Activated B cell treated with CpG ODN at 0.5 μM for 24 hours (primary cell): ENCODE measurements at regions not wholly inside any gene's neighbourhood (a gene's known extent, or its start where the extent isn't known, plus 50 kb on each side); places are given as distances from the start of the nearest gene placed in this dataset.

Experiments used
- ATAC-seq: fragments of 200-7000 bp; cut with Tn5 transposase; one replicate; pipeline ENCODE4 v1.10.0; 2021; ENCODE audit warnings: low read depth, mild to moderate bottlenecking, moderate library complexity
- CTCF ChIA-PET: fragments of 350-600 bp; sonication (Branson Sonifier 250); formaldehyde crosslinking; loops from one replicate; lab custom pipeline; 2021; ENCODE audit warnings: antibody characterized with exemption; lab: Charles Lee
- POLR2A ChIA-PET: fragments of 350-600 bp; sonication (Branson Sonifier 250); formaldehyde crosslinking; loops from one replicate; lab custom pipeline; 2021; ENCODE audit warnings: antibody characterized with exemption; lab: Charles Lee
- DNase-seq: peaks from one replicate; pipeline ENCODE4 v3.0.0; 2022
- H3K27ac Mint-ChIP-seq: one replicate; pipeline ENCODE4 v1.8.0; 2020; ENCODE audit warnings: mixed read lengths
- H3K27me3 Mint-ChIP-seq: one replicate; pipeline ENCODE4 v1.8.0; 2021; ENCODE audit warnings: mixed read lengths
- H3K36me3 Mint-ChIP-seq: one replicate; pipeline ENCODE4 v1.8.0; 2021; ENCODE audit warnings: low read depth, mixed read lengths
- H3K4me1 Mint-ChIP-seq: one replicate; pipeline ENCODE4 v1.8.0; 2021; ENCODE audit warnings: mixed read lengths
- H3K4me3 Mint-ChIP-seq: one replicate; pipeline ENCODE4 v1.8.0; 2020; ENCODE audit warnings: mild to moderate bottlenecking, mixed read lengths
- H3K9me3 Mint-ChIP-seq: one replicate; pipeline ENCODE4 v1.8.0; 2020; ENCODE audit warnings: mixed read lengths
- CTCF ChIP-seq: fragments of 200-600 bp; IDR thresholded peaks from one replicate; pipeline ENCODE4 v1.8.0; 2022; ENCODE audit warnings: antibody characterized with exemption, mild to moderate bottlenecking
- intact Hi-C: fragments of 100-400 bp; cut with micrococcal nuclease; formaldehyde crosslinking; loops from one replicate; pipeline ENCODE4 v1.15.1; 2024

GRCh38 chr15:99485992-99486370 lies 79.8 kb upstream of the MEF2A start:
- H3K36me3 Mint-ChIP-seq: no peaks in the 10 kb centered on the region
- TF ChIP-seq CTCF: no peak
- POLR2A ChIA-PET: interaction anchor here (0.7 to 4.9 kb wide), 9 partner anchors 9 to 143 kb away, joined by 3 to 21 read pairs (median 8); partner anchors contain the start of gene MEF2A
- no peaks in the 10 kb centered on the region for H3K9me3 Mint-ChIP-seq
- intact Hi-C loops: loop anchor here (1.0 to 2.0 kb wide), 3 partner anchors 10 to 17 kb away; no protein-coding TSS in a partner anchor
- ATAC-seq: peak; percentile 26
- H3K27me3 Mint-ChIP-seq: no peaks in the 10 kb centered on the region
- CTCF ChIA-PET: interaction anchor here (1.1 kb wide), 1 partner anchor 9 kb away, joined by 4 read pairs; no protein-coding TSS in a partner anchor
- DNase-seq: no peak
- peaks cover 25% of the 10 kb centered on the region for H3K4me1 Mint-ChIP-seq
- peak overlapping the region; percentile 54 for H3K27ac Mint-ChIP-seq
- peak overlapping the region; percentile 77 for H3K4me3 Mint-ChIP-seq

GRCh38 chr15:99486371-99487336 lies 79.1 kb upstream of the MEF2A start:
- Mint-ChIP-seq H3K4me3 (peak overlapping the region; percentile 77), H3K36me3 (no peaks in the 10 kb centered on the region), H3K9me3 (no peaks in the 10 kb centered on the region), H3K27me3 (no peaks in the 10 kb centered on the region), H3K27ac (no peak overlapping the region), H3K4me1 (peaks cover 25% of the 10 kb centered on the region)
- DNase-seq (no peak), ATAC-seq (peak; percentile 75)
- POLR2A ChIA-PET: interaction anchor here (0.7 to 4.9 kb wide), 7 partner anchors 10 to 144 kb away, joined by 3 to 21 read pairs (median 7); partner anchors contain the start of gene MEF2A
- CTCF ChIA-PET: interaction anchor here (0.8 to 1.1 kb wide), 2 partner anchors 9 to 15 kb away, joined by 3 to 4 read pairs; no protein-coding TSS in a partner anchor
- intact Hi-C loops: loop anchor here (2.0 kb wide), 2 partner anchors 14 to 16 kb away; no protein-coding TSS in a partner anchor
- TF ChIP-seq CTCF: no peak

- DNase-seq (no peak), ATAC-seq (no peak)
- Mint-ChIP-seq H3K9me3 (no peaks in the 10 kb centered on the region), H3K27ac (no peak overlapping the region), H3K36me3 (no peaks in the 10 kb centered on the region), H3K27me3 (no peaks in the 10 kb centered on the region), H3K4me1 (peaks cover 25% of the 10 kb centered on the region), H3K4me3 (peak overlapping the region; percentile 77)
- intact Hi-C loops: loop anchor here (2.0 kb wide), 2 partner anchors 15 kb away; no protein-coding TSS in a partner anchor
- ChIA-PET CTCF (interaction anchor here (0.8 kb wide), 1 partner anchor 14 kb away, joined by 3 read pairs; no protein-coding TSS in a partner anchor), POLR2A (interaction anchor here (1.2 to 4.9 kb wide), 2 partner anchors 15 to 80 kb away, joined by 4 to 21 read pairs; partner anchors contain the start of gene MEF2A)
- TF ChIP-seq CTCF: no peak
Measured at GRCh38 chr15:99487337-99487730, 78.5 kb upstream of the MEF2A start.

- H3K27me3 Mint-ChIP-seq: no peaks in the 10 kb centered on the region
- intact Hi-C loops: no loop called here
- ChIA-PET POLR2A (interaction anchor here (0.5 to 3.0 kb wide), 2 partner anchors 9 to 11 kb away, joined by 5 to 12 read pairs; no protein-coding TSS in a partner anchor), CTCF (no interaction called here)
- TF ChIP-seq CTCF: no peak
- ATAC-seq: no peak
- DNase-seq: no peak
- H3K4me1 Mint-ChIP-seq: peaks cover 14% of the 10 kb centered on the region
- H3K4me3 Mint-ChIP-seq: no peak overlapping the region
- no peaks in the 10 kb centered on the region for H3K9me3 Mint-ChIP-seq
- H3K27ac Mint-ChIP-seq: no peak overlapping the region
- no peaks in the 10 kb centered on the region for H3K36me3 Mint-ChIP-seq
Measured at GRCh38 chr15:99492275-99492674, 73.5 kb upstream of the MEF2A start.
